ENCODE measurements at regions not wholly inside any gene's neighbourhood (a gene's known extent, or its start where the extent isn't known, plus 50 kb on each side); places are given as distances from the start of the nearest gene placed in this dataset.

- no peaks in the 10 kb centered on the region for H3K36me3 ChIP-seq (replicated peaks; ENCODE audit: low read depth, low read length)
- no peak overlapping the region for H3K4me2 ChIP-seq (ENCODE audit: low read length)
- H3K9me3 ChIP-seq (ENCODE audit: insufficient read depth, low read length), result no peaks in the 10 kb centered on the region
- H3K79me2 ChIP-seq (ENCODE audit: low read length), result no peaks in the 10 kb centered on the region
- no peaks in the 10 kb centered on the region for H4K20me1 ChIP-seq (ENCODE audit: insufficient read depth, low read length)
- no peak overlapping the region for H2AFZ ChIP-seq (ENCODE audit: low read depth, low read length)
- H3K27ac ChIP-seq (ENCODE audit: low read length), result no peak overlapping the region
- TF ChIP-seq CTCF (IDR thresholded peaks at IDR 0.05; ENCODE audit: low read depth, low read length) (no peak), EZH2phosphoT487 (IDR thresholded peaks at IDR 0.05; ENCODE audit: low read depth) (no peak)
- no peaks in the 10 kb centered on the region for H3K4me1 ChIP-seq (ENCODE audit: low read length)
- no peak overlapping the region for H3K4me3 ChIP-seq (ENCODE audit: low read length)
- no peak overlapping the region for H3K9ac ChIP-seq (ENCODE audit: low read length)
- no peaks in the 10 kb centered on the region for H3K27me3 ChIP-seq (ENCODE audit: low read depth, low read length)
Measured at GRCh38 chr4:11625211-11625610, 196.5 kb upstream of the HS3ST1 start.

GRCh38 chr4:11624370-11624769 is 195.7 kb upstream of the HS3ST1 start:
- Histone ChIP-seq H3K79me2 (ENCODE audit: low read length) (no peaks in the 10 kb centered on the region), H3K4me2 (ENCODE audit: low read length) (no peak overlapping the region), H3K27me3 (ENCODE audit: low read depth, low read length) (no peaks in the 10 kb centered on the region), H3K4me1 (ENCODE audit: low read length) (peaks cover 2% of the 10 kb centered on the region), H4K20me1 (ENCODE audit: insufficient read depth, low read length) (no peaks in the 10 kb centered on the region), H3K36me3 (replicated peaks; ENCODE audit: low read depth, low read length) (no peaks in the 10 kb centered on the region), H3K9me3 (ENCODE audit: insufficient read depth, low read length) (no peaks in the 10 kb centered on the region), H3K9ac (ENCODE audit: low read length) (no peak overlapping the region), H2AFZ (ENCODE audit: low read depth, low read length) (no peak overlapping the region), H3K27ac (ENCODE audit: low read length) (no peak overlapping the region), H3K4me3 (ENCODE audit: low read length) (no peak overlapping the region)
- TF ChIP-seq CTCF (IDR thresholded peaks at IDR 0.05; ENCODE audit: low read depth, low read length) (no peak), EZH2phosphoT487 (IDR thresholded peaks at IDR 0.05; ENCODE audit: low read depth) (no peak)

GRCh38 chr4:11623726-11624037 is 195.0 kb upstream of the HS3ST1 start:
- no peaks in the 10 kb centered on the region for H3K36me3 ChIP-seq (replicated peaks; ENCODE audit: low read depth, low read length)
- H3K27ac ChIP-seq (ENCODE audit: low read length), result no peak overlapping the region
- TF ChIP-seq CTCF (IDR thresholded peaks at IDR 0.05; ENCODE audit: low read depth, low read length) (peak; percentile 72), EZH2phosphoT487 (IDR thresholded peaks at IDR 0.05; ENCODE audit: low read depth) (no peak)
- H3K4me3 ChIP-seq (ENCODE audit: low read length), result no peak overlapping the region
- H3K4me2 ChIP-seq (ENCODE audit: low read length), result no peak overlapping the region
- no peaks in the 10 kb centered on the region for H4K20me1 ChIP-seq (ENCODE audit: insufficient read depth, low read length)
- H3K9ac ChIP-seq (ENCODE audit: low read length), result no peak overlapping the region
- H3K4me1 ChIP-seq (ENCODE audit: low read length), result peaks cover 9% of the 10 kb centered on the region
- no peaks in the 10 kb centered on the region for H3K27me3 ChIP-seq (ENCODE audit: low read depth, low read length)
- no peaks in the 10 kb centered on the region for H3K9me3 ChIP-seq (ENCODE audit: insufficient read depth, low read length)
- no peaks in the 10 kb centered on the region for H3K79me2 ChIP-seq (ENCODE audit: low read length)
- H2AFZ ChIP-seq (ENCODE audit: low read depth, low read length), result no peak overlapping the region

GRCh38 chr4:11622961-11623725 is 194.4 kb upstream of the HS3ST1 start:
- Histone ChIP-seq H3K27me3 (ENCODE audit: low read depth, low read length) (no peaks in the 10 kb centered on the region), H4K20me1 (ENCODE audit: insufficient read depth, low read length) (no peaks in the 10 kb centered on the region), H3K36me3 (replicated peaks; ENCODE audit: low read depth, low read length) (no peaks in the 10 kb centered on the region), H3K9ac (ENCODE audit: low read length) (no peak overlapping the region), H3K27ac (ENCODE audit: low read length) (no peak overlapping the region), H3K9me3 (ENCODE audit: insufficient read depth, low read length) (no peaks in the 10 kb centered on the region), H2AFZ (ENCODE audit: low read depth, low read length) (no peak overlapping the region), H3K79me2 (ENCODE audit: low read length) (no peaks in the 10 kb centered on the region), H3K4me2 (ENCODE audit: low read length) (no peak overlapping the region), H3K4me1 (ENCODE audit: low read length) (peaks cover 14% of the 10 kb centered on the region), H3K4me3 (ENCODE audit: low read length) (no peak overlapping the region)
- TF ChIP-seq EZH2phosphoT487 (IDR thresholded peaks at IDR 0.05; ENCODE audit: low read depth) (no peak), CTCF (IDR thresholded peaks at IDR 0.05; ENCODE audit: low read depth, low read length) (no peak)
